ENCODE measurements at regions not wholly inside any gene's neighbourhood (a gene's known extent, or its start where the extent isn't known, plus 50 kb on each side); places are given as distances from the start of the nearest gene placed in this dataset.

DNA sequence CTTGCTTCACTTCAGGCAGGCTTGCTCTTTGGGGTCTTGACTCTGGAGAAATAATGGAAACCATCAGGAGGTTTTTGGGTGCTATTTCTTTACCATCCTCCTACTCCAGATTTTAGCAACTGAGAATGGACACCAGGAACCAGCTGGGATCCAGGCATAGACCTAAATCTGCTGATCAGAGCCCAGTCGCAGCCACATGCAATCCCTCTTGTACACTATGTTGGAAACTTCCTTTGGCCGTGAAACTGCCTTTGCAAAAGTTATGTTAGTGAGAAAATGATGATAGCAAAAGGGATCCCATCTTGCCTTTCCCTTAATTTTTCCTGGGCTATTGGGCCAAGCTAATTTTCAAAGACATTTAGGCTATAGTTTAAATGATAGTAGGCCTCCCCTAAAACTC, 158.8 kb upstream of the ARL4C start:
- DNase-seq (ENCODE audit: low read depth in 3 of 3, low spot score in 1 of 3) = no peak

DNA sequence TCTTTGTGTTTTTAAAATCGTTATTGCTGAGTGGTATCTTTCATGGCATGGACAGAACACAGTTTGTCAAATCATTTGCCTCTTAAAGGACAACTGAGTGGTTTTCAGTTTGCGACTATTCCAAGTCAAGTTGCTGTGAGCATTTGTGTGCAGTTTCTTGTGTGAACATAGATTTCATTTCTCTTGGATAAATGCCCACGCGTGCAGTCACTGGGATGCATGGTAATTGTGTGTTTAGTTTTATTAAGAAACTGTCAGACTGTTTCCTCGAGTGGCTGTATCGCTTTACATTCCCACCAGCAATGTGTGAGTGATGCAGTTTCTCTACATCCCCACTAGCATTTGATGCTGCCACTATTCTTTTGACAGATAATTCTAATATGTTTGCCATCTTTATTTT, 154.0 kb upstream of the ARL4C start:
- DNase-seq (ENCODE audit: low read depth in 3 of 3, low spot score in 1 of 3) = no peak

DNA sequence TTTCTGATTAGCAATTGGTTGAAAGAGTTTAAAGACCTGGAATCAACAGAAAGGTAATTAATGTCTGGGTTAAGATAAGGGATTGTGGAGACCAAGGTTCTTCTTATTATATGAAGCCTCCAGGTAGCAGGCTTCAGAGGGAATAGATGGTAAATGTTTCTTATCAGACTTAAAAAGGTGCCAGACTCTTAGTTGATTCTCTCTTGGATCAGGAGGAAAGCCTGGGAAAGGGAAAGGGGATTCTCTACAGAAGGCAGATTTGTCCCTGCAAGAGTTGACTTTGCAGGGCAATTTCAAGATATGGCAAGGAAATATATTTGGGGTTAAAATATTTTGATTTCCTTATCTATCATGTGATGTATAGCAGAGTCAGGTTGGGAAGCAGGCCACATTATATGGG, 153.1 kb upstream of the ARL4C start:
- DNase-seq (ENCODE audit: low read depth in 3 of 3, low spot score in 1 of 3) = no peak

DNA sequence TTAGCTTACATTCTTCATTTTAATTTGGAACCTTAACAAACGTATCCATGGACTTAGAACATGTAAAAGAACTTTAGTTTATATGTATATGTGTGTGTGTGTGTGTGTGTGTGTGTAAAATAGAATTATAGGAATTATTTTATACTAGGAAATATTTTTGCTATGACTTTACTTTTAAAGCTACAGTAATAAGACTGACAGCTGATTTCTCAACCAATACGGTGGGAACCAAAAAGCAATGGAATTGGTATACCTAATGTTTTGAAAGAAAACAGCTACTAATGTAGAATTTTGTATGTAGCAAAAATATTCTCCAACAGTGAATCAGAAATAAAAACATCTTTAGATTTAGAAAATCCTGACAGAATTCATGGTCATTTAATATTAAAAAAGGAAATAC, 146.5 kb upstream of the ARL4C start:
- DNase-seq (ENCODE audit: low read depth in 3 of 3, low spot score in 1 of 3) = no peak

GRCh38 chr2:234641086-234641485, 144.2 kb upstream of the ARL4C start:
- no peak for DNase-seq (ENCODE audit: low read depth in 3 of 3, low spot score in 1 of 3)

- no peak for DNase-seq (ENCODE audit: low read depth in 3 of 3, low spot score in 1 of 3)
Observed at GRCh38 chr2:234640657-234641056, 143.8 kb upstream of the ARL4C start.

DNA sequence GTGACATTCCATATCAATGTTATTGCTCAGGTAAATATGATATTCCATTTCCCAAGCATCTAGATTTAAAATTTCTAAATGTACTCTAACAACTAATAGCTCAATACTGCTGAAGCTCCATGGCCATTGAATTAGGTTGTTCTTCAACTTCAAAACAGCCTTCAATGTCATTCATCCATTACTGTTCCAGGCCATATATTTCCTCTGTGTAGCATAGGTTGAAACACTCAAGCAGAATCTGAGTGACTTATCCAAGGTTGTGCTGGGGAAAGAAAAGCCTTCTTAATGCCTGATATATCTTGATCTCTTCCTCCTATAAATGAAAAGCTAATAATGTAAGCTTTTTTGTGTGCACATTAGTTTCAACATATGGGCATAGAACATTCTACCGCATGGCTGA, 142.1 kb upstream of the ARL4C start:
- no peak for DNase-seq (ENCODE audit: low read depth in 3 of 3, low spot score in 1 of 3)

GRCh38 chr2:234635284-234635683, 138.4 kb upstream of the ARL4C start:
- DNase-seq (ENCODE audit: low read depth in 3 of 3, low spot score in 1 of 3) = no peak

DNA sequence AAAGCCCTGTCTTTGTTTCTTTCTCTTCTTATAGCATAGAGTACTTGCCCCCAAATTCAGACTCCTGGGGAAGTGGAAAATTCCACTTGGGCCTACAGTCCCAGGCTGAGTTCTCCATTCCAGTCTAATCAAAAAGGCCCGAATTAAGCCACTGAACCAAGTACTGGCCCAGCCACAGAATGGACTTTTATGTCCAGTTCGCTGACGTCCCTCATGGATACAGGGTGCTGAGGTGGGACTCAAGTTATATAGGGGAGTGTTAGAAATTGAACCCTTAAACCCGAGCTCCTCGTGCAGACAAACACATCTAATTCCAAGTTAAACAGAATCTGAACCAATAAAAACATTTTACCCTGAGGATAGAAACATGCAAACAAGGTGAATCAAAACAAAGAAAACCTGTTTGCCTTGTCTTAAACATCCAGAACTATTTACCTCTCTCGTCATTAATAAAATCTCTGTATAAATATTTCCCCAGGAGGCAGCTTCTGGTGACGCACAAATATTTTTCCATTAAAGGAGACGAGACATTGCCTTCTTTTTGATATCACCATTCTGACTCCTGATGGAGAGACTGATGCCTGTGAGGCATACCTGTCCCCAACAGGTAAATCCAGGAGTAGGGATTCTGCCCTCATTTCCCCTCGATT, 136.8 kb upstream of the ARL4C start:
- DNase-seq (ENCODE audit: low read depth in 3 of 3, low spot score in 1 of 3) = no peak

GRCh38 chr2:234632527-234633391, 135.9 kb upstream of the ARL4C start:
- no peak for DNase-seq (ENCODE audit: low read depth in 3 of 3, low spot score in 1 of 3)

DNA sequence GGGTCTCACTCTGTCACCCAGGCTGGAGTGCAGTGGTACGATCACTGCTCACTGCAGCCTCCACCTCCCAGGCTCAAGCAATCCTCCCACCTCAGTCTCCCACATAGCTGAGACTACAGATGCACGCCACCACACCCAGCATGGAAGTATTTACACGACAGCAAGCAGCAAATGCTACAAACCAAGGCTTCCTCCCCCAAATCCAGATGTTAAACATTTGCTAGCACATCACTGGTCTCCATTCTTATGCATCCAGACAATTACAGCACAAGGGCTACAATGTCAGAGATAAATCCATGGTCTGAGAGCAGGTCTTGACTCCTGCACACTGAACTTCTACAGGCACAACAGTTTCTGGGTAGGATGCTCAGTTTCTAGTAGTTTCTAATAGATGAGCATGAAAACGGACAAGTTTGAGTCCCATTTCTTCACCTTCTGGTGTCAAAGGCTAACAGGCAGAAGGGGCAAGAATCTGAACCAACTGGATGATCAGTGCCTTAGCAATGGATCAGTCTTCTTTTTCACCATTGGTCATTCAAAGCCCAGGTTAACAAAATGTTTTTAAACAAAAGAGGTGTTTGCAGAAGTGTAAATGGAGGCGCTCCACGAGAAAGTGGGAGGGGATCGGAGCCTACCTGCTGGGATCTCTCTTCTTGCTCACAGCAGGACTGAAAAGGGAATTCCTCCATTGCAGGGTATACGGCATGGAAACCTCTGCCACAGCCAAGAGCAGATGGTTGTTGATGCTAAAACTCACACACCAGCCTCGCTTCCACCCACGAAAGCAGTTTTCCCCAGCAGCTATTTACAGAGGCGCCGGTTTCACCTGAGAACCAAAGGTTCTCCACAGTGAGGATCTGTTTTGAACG, 135.0 kb upstream of the ARL4C start:
- no peak for DNase-seq (ENCODE audit: low read depth in 3 of 3, low spot score in 1 of 3)

DNA sequence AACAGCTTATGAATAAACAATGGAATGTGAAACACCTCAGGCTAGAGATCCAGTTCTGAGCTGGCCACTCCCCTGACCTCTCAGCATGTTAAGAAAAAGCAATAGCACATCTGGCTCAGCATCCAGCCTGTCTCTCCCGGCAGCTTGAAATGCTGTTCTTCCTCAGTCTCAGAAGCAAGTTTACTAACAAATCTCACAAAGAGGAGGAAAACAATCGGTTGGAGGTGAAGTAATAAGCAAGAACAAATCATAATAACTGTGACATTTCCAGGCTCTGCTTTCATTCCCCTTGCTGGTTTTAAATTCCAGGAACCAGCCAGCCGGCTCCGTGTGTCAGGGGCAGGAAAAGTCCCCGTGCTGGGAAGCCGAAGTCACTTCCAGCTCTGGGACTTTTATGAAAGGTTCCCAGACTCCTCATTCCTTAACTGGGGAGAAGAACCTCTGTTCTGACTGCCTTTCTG, 133.9 kb upstream of the ARL4C start:
- DNase-seq (ENCODE audit: low read depth in 3 of 3, low spot score in 1 of 3) = no peak

- no peak for DNase-seq (ENCODE audit: low read depth in 3 of 3, low spot score in 1 of 3)
Observed at GRCh38 chr2:234629596-234629995, 132.7 kb upstream of the ARL4C start.

DNA sequence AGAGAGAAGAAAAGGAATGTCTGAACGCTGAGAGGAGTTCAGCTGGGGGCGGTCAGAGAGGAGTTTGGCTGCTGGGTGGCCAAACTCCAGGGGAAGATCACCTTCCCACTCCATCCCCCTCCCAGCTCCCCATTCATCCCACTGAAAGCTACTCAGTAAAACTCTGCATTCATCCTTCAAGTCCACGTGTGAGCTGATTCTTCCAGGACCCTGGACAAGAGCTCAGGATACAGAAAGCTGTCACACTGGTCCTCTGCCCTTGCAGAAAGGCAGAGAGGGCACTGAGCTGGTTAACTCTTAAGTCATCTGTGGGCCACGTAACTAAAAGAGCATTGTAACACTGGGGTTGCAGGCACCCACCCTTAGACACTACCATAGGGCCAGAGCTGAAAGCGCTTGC, 132.1 kb upstream of the ARL4C start:
- DNase-seq (ENCODE audit: low read depth in 3 of 3, low spot score in 1 of 3) = no peak

DNA sequence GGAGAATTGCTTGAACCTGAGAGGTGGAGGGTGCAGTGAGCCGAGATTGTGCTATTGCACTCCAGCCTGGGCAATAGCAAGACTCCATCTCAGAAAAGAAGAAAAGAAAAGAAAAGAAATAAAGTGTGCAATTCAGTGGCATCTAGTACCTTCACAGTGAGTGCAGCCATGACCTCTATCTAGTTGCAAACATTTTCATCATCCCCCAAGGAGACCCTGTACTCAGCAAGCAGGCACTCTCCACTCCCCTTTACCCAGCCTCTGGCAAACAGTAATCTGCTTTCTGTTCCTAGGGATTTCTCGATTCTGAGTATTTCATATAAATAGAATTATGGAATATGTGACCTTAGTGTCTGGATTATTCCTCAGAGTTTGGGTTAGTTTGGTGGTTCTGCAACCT, 130.4 kb upstream of the ARL4C start:
- no peak for DNase-seq (ENCODE audit: low read depth in 3 of 3, low spot score in 1 of 3)

GRCh38 chr2:234626566-234627130, 129.8 kb upstream of the ARL4C start:
- no peak for DNase-seq (ENCODE audit: low read depth in 3 of 3, low spot score in 1 of 3)

GRCh38 chr2:234625626-234626250, 128.9 kb upstream of the ARL4C start:
- no peak for DNase-seq (ENCODE audit: low read depth in 3 of 3, low spot score in 1 of 3)

DNA sequence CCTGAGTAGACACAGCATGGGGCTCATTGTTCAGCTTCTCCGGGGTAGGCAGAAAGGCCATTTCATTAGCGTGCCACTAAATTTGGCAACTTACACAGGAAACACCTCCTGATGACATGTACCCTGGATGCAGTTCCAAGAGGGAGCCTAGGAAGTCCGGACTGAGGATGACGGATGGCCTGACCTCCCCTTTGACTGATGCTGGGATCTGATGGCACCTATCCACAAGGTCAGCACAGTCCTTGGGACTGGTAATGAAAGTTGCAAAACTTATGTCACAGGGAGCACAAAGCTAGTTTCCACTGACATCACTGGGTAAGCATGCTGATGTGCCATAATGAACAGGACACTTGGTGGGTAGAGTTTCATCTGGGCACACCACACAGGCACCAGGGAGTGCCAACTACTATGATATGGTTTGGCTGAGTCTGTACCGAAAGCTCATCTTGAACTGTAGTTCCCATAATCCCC, 126.7 kb upstream of the ARL4C start:
- DNase-seq (ENCODE audit: low read depth in 3 of 3, low spot score in 1 of 3) = no peak

- no peak for DNase-seq (ENCODE audit: low read depth in 3 of 3, low spot score in 1 of 3)
Observed at GRCh38 chr2:234621120-234621519, 124.2 kb upstream of the ARL4C start.

DNA sequence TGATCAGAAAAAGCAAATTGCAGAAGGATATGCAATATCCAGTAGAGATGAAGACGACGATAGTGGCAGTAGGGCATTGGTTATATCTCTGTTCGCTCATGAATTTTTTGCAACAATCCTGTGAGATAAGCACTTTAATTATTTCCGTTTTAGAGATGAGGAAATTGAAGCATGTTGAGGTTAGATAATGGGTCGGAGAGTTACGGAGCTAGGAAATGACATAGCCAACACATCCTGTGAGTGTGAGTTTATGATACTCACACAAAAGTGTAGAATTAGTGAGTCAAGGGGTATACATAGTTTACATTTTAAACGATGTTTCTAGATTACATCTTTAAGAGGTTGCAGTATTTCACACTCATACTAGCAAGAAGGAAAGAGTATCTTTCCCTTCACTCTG, 123.1 kb upstream of the ARL4C start:
- no peak for DNase-seq (ENCODE audit: low read depth in 3 of 3, low spot score in 1 of 3)
